BLaER1 treated with 17β-estradiol and CSF1 and Interleukin-3, amounts not matched to agents 10 nM and 100 nM (cell line): ENCODE measurements at regions not wholly inside any gene's neighbourhood (a gene's known extent, or its start where the extent isn't known, plus 50 kb on each side); places are given as distances from the start of the nearest gene placed in this dataset.
"Not testable (repeated sequence)": the region's sequence is repeated elsewhere in the genome, so short reads cannot be mapped to it uniquely, and the experiment has no call there.

Experiments used
- H3K27ac ChIP-seq, 11 experiments: shearing (Covaris generic); formaldehyde crosslinking; 2 replicates each; pipeline ENCODE4 v1.8.1; 2022
- H3K27me3 ChIP-seq, 11 experiments: shearing (Covaris generic); formaldehyde crosslinking; 2 replicates each; pipeline ENCODE4 v1.8.1; 2022
- H3K36me3 ChIP-seq, 11 experiments: shearing (Covaris generic); formaldehyde crosslinking; 2 replicates each; pipeline ENCODE4 v1.8.1; 2022
- H3K4me1 ChIP-seq, 10 experiments: shearing (Covaris generic); formaldehyde crosslinking; 2 replicates each; pipeline ENCODE4 v1.8.1; 2022
- H3K4me2 ChIP-seq, 11 experiments: shearing (Covaris generic); formaldehyde crosslinking; 2 replicates each; pipeline ENCODE4 v1.8.1; 2022
- H3K4me3 ChIP-seq, 10 experiments: shearing (Covaris generic); formaldehyde crosslinking; 2 replicates each; pipeline ENCODE4 v1.8.1; 2022
- H3K9ac ChIP-seq, 11 experiments: shearing (Covaris generic); formaldehyde crosslinking; 2 replicates each; pipeline ENCODE4 v1.8.1; 2022
- H3K9me3 ChIP-seq, 11 experiments: shearing (Covaris generic); formaldehyde crosslinking; replicated peaks in 1 of 11; 2 replicates each; pipeline ENCODE4 v1.8.1; 2022
- H4K20me1 ChIP-seq, 11 experiments: shearing (Covaris generic); formaldehyde crosslinking; 2 replicates each; pipeline ENCODE4 v1.8.1; 2022
- Cebpa-rat ChIP-seq, 11 experiments: shearing (Covaris generic); IDR thresholded peaks; 2 replicates each; pipeline ENCODE4 v1.8.1; 2022

DNA sequence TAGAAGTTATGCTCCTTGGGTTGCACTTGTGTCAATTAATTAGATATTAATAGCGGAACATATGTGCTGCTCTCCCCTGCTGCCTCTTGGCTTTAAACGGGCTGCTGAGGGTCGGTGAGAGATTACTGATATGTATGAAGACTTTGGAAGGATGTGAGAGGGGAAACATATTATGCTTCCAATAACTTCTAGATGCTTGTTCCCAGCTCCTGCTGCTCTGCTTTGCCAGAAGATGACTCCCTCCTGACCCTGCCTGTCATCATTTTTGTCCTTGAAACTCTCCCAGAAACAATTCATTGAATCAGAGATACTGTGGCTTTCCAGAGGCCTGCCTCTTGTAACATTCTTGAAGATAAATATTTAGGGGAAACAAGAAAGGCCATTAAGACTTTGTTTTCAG is 300.1 kb upstream of the STXBP6 start:
- Histone ChIP-seq H3K9ac (no peak overlapping the region), H3K27me3 (no peaks in the 10 kb centered on the region), H3K27ac (no peak overlapping the region), H3K4me3 (no peak overlapping the region), H3K4me1 (peaks cover 0 to 8% (median 0%) of the 10 kb centered on the region in 10 experiments; a peak in 3 of 20 replicates), H3K36me3 (no peaks in the 10 kb centered on the region), H3K4me2 (no peak overlapping the region), H4K20me1 (no peaks in the 10 kb centered on the region), H3K9me3 (peaks cover 0 to 4% (median 1%) of the 10 kb centered on the region in 11 experiments; a peak in 9 of 22 replicates)
- no peak for TF ChIP-seq Cebpa-rat (IDR thresholded peaks at IDR 0.05)

DNA sequence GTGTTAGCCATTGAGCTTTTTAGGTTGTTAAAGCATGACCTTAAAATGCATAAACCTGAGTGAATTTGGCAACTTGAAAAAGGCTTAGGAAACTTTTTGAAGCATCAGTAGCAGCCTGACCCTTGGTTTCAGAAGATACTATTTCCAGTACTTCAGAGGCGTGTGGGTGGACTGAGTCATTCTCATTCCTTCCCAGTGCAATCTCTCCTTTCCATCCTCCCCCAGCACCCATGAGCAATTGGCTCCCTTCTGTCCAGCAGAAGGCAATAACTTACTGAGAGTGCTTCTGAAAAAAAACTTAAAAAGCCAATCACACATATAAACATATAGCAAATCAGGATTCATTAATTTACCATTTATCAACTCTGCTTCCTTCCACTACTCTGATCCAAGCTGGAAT is 299.3 kb upstream of the STXBP6 start:
- H3K27ac ChIP-seq = no peak overlapping the region

DNA sequence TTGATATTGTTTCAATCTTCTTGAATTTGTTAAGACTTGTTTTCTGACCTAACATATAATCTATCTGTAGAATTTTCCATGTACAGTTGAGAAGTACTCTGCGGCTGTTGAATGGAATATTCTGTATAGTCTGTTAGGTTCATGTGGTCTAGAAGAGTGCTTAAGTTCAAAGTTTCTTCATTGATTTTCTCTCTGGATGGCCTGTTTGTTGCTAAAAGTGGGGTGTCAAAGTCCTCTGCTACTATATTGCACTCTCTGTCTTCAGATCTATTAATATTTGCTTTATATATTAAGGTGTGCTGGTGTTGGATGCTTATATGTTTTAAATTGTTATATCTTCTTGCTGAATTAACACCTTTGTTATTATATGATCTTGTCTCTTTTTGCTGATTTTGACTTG is 290.9 kb upstream of the STXBP6 start:
- no peak overlapping the region for H3K9ac ChIP-seq
- no peak for TF ChIP-seq Cebpa-rat (IDR thresholded peaks at IDR 0.05)
- peaks cover 20 to 38% (median 24%) of the 10 kb centered on the region in 11 experiments for H3K9me3 ChIP-seq
- H3K27me3 ChIP-seq = no peaks in the 10 kb centered on the region
- no peak overlapping the region for H3K4me3 ChIP-seq
- H3K4me2 ChIP-seq = no peak overlapping the region
- H3K4me1 ChIP-seq = no peaks in the 10 kb centered on the region
- H3K36me3 ChIP-seq = no peaks in the 10 kb centered on the region
- H3K27ac ChIP-seq = no peak overlapping the region
- H4K20me1 ChIP-seq = no peaks in the 10 kb centered on the region

More for the DNA sequence above, 299.3 kb upstream of the STXBP6 start:
- no peak for TF ChIP-seq Cebpa-rat (IDR thresholded peaks at IDR 0.05)
- no peaks in the 10 kb centered on the region for H3K36me3 ChIP-seq
- peaks cover 6 to 10% (median 9%) of the 10 kb centered on the region in 11 experiments; a peak in 21 of 22 replicates for H3K9me3 ChIP-seq
- H3K9ac ChIP-seq = no peak overlapping the region
- no peaks in the 10 kb centered on the region for H3K27me3 ChIP-seq
- H4K20me1 ChIP-seq = no peaks in the 10 kb centered on the region
- H3K4me3 ChIP-seq = no peak overlapping the region
- peaks cover 0 to 8% (median 0%) of the 10 kb centered on the region in 10 experiments; a peak in 3 of 20 replicates for H3K4me1 ChIP-seq
- 0 out of 22 replicates have a peak overlapping the region, but pooled peaks of 1 of the 11 experiments have one; percentile 18 for H3K4me2 ChIP-seq

DNA sequence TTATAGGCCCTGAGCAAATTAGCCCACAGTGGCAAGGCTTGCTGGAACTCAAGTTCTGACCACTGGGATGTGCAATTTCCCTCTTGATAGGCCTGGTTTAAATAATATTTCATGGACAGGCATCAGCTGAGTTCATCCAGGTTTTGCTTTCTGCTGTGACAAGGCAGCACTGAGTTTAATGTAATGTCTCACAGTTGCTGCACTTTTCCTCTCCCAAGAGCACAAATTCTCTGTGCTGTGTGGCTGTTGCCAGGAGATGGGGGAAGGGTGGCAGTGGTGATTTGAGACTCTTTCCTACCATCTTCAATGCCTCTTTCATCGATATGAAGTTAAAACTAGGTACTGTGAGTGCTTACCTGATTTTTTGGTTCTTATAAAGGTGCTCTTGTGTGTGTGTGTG is 272.8 kb upstream of the STXBP6 start:
- Histone ChIP-seq H3K9me3 (no peaks in the 10 kb centered on the region), H3K9ac (no peak overlapping the region), H3K36me3 (no peaks in the 10 kb centered on the region), H4K20me1 (no peaks in the 10 kb centered on the region), H3K4me1 (no peaks in the 10 kb centered on the region), H3K4me3 (no peak overlapping the region), H3K4me2 (no peak overlapping the region), H3K27ac (no peak overlapping the region), H3K27me3 (no peaks in the 10 kb centered on the region)
- TF ChIP-seq Cebpa-rat (IDR thresholded peaks at IDR 0.05) = no peak

DNA sequence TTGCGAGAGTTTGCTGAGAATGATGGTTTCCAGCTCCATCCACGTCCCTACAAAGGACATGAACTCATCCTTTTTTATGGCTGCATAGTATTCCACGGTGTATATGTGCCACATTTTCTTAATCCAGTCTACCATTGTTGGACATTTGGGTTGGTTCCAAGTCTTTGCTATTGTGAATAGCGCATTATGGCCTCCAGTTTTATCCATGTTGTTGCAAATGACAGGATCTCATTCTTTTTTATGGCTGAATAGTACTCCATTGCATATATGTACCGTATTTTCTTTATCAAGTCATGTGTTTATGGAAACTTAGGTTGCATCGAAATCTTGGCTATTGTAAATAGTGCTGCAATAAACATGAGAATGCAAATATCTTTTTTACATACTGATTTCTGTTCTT is 266.1 kb upstream of the STXBP6 start:
- not testable (repeated sequence) for H3K9ac ChIP-seq, H3K4me3 ChIP-seq, H3K36me3 ChIP-seq, H3K27me3 ChIP-seq, H3K4me2 ChIP-seq, H3K4me1 ChIP-seq, H3K27ac ChIP-seq, H3K9me3 ChIP-seq, H4K20me1 ChIP-seq

DNA sequence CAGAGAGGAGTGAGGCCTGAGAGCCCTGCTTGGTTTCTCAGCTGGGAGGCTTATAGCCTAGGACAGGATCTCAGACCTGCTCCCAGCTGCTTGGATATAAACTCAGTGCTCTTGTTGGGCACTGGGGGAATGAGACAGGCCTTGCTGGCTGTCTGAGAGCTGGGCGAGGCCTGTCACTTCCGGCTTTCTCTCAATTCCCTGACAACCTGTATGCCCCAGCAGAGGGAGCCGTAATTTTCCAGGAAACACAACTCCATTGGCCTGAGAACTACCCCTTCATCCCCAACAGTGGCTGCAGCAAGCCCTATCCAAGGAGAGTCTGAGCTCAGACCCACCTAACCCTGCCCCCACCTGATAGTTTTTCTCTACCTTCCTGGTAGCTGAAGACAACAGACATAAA is 258.3 kb upstream of the STXBP6 start:
- no peaks in the 10 kb centered on the region for H3K27me3 ChIP-seq
- no peaks in the 10 kb centered on the region for H3K9me3 ChIP-seq
- no peak overlapping the region for H3K27ac ChIP-seq
- no peaks in the 10 kb centered on the region for H4K20me1 ChIP-seq
- H3K36me3 ChIP-seq = no peaks in the 10 kb centered on the region
- H3K4me1 ChIP-seq = no peaks in the 10 kb centered on the region
- H3K4me2 ChIP-seq = no peak overlapping the region
- no peak overlapping the region for H3K4me3 ChIP-seq
- no peak overlapping the region for H3K9ac ChIP-seq
- no peak for TF ChIP-seq Cebpa-rat (IDR thresholded peaks at IDR 0.05)

DNA sequence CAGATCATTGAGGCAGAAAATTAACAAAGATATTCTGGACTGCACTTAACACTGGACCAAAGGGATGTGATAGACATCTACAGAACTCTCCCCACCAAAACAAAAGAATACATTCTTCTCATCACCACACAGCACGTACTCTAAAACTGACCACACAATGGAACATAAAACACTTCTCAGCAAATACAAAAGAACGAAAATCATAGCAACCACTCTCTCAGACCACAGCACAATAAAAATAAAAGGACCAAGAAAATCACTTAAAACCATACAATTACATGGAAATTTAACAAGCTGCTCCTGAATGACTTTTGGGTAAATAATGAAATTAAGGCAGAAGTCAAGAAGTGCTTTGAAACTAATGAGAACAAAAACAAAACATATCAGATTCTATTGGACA is 254.0 kb upstream of the STXBP6 start:
- TF ChIP-seq Cebpa-rat (IDR thresholded peaks at IDR 0.05) = no peak
- Histone ChIP-seq H3K4me2 (no peak overlapping the region), H3K4me1 (no peaks in the 10 kb centered on the region), H3K27ac (no peak overlapping the region), H3K4me3 (no peak overlapping the region), H3K27me3 (no peaks in the 10 kb centered on the region), H3K9me3 (no peaks in the 10 kb centered on the region), H3K36me3 (no peaks in the 10 kb centered on the region), H4K20me1 (no peaks in the 10 kb centered on the region), H3K9ac (no peak overlapping the region)

DNA sequence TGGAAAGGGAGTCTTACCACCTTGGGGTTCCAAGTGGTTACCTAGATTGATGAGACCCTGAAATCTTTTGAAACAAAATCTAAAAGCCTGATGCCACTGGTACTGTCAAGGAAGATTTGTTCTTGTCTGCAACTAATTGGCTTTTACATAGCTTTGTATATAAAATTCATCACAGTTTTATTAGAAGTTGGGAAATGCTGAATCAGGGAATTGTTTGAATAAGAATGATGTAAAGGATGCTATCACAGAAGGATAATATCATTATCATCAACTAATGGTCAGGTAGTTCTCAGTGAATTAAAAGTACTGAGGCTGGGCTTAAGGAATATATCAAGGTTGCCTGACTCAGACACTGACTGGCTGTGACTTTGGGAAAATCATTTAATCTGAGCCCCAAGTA is 248.3 kb upstream of the STXBP6 start:
- Histone ChIP-seq H3K9me3 (no peaks in the 10 kb centered on the region), H3K4me2 (no peak overlapping the region), H3K36me3 (no peaks in the 10 kb centered on the region), H3K27me3 (no peaks in the 10 kb centered on the region), H3K4me3 (no peak overlapping the region), H3K9ac (no peak overlapping the region), H3K27ac (no peak overlapping the region), H4K20me1 (no peaks in the 10 kb centered on the region), H3K4me1 (no peaks in the 10 kb centered on the region)
- no peak for TF ChIP-seq Cebpa-rat (IDR thresholded peaks at IDR 0.05)

DNA sequence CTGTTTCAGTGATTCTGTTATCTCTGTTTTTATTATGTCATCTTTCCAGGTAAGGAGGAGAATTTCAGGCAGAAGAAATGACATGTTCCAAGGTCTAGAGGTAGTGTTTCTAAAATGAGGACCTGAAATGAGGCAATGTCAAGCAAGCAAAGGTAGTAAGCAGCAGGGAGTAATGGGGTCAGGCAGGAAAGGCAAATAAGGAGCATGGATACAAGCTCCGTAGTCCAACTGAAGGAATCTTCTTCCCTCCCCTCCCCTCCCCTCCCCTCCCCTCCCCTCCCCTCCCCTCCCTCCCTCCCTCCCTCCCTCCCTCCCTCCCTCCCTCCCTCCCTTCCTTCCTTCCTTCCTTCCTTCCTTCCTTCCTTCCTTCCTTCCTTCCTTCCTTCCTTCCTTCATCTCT is 240.2 kb upstream of the STXBP6 start:
- H3K9me3 ChIP-seq = peaks cover 12 to 19% (median 14%) of the 10 kb centered on the region in 11 experiments
- not testable (repeated sequence) for H4K20me1 ChIP-seq

DNA sequence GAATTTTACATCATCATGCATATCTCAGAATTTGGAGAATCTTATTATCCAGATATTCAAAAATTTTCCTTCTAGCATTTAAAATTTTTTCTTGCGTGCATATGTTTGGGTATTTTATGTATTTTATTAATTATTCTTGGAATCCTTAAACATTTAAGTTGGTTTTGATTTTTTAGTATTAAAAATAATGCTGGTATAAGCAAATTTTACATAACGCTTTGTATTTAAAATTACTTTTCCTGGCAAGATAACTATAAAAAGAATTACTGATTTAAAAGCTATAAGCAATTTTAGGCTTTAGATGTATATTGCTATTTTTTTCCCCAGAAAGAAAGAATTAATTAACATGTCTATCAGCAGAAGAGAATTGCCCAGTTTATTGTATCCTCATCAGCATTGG is 224.6 kb upstream of the STXBP6 start:
- Histone ChIP-seq H3K4me2 (no peak overlapping the region), H3K27ac (no peak overlapping the region), H3K36me3 (no peaks in the 10 kb centered on the region), H3K4me3 (no peak overlapping the region), H3K27me3 (no peaks in the 10 kb centered on the region), H3K9ac (no peak overlapping the region), H3K9me3 (no peaks in the 10 kb centered on the region), H3K4me1 (no peaks in the 10 kb centered on the region), H4K20me1 (no peaks in the 10 kb centered on the region)
- no peak for TF ChIP-seq Cebpa-rat (IDR thresholded peaks at IDR 0.05)

More for the DNA sequence above, 240.2 kb upstream of the STXBP6 start:
- H3K4me2 ChIP-seq, H3K9ac ChIP-seq, H3K27me3 ChIP-seq, H3K36me3 ChIP-seq, H3K4me3 ChIP-seq, H3K4me1 ChIP-seq, H3K27ac ChIP-seq: not testable (repeated sequence)

DNA sequence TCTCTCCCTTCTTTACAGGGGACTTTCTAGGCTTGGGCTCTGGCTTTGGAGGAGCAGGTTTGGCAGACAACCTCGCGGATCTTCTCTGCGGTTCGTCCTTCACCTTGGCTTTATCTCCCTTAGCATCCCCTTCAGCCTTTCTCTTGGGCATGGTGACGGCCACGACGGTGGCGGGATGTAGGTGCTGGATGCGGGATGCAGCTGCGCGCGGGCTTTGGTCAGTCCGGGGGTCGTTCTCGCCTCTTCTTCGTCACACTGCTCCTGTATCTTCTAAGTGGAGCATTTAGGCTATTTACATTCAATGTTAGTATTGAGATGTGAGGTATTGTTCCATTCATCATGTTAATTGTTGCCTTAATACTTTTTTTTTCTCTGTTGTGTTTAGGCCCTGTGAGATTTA is 217.2 kb upstream of the STXBP6 start:
- no peak overlapping the region for H3K27ac ChIP-seq
- no peaks in the 10 kb centered on the region for H3K27me3 ChIP-seq
- H3K9ac ChIP-seq = no peak overlapping the region
- no peaks in the 10 kb centered on the region for H4K20me1 ChIP-seq
- TF ChIP-seq Cebpa-rat (IDR thresholded peaks at IDR 0.05) = no peak
- no peaks in the 10 kb centered on the region for H3K9me3 ChIP-seq
- no peaks in the 10 kb centered on the region for H3K36me3 ChIP-seq
- H3K4me2 ChIP-seq = no peak overlapping the region
- no peaks in the 10 kb centered on the region for H3K4me1 ChIP-seq
- no peak overlapping the region for H3K4me3 ChIP-seq
